SK-N-SH (cell line): ENCODE measurements at regions not wholly inside any gene's neighbourhood (a gene's known extent, or its start where the extent isn't known, plus 50 kb on each side); places are given as distances from the start of the nearest gene placed in this dataset.

Experiments used
- EP300 ChIP-seq, 2 experiments: IDR thresholded peaks; 2 replicates each; pipeline versions ENCODE4 v1.4.0 to v1.6.1; 2012; ENCODE audit warnings: borderline replicate concordance in 1 of 2, low read depth in 1 of 2, low read length in 1 of 2
- EZH2phosphoT487 ChIP-seq: fragments of 200-600 bp; sonication (generic); IDR thresholded peaks from 2 replicates; pipeline ENCODE4 v1.6.1; 2017; ENCODE audit warnings: low read depth, mixed run types, mild to moderate bottlenecking, antibody characterized with exemption, moderate library complexity, borderline replicate concordance
- RFX5 ChIP-seq: IDR thresholded peaks from 2 replicates; pipeline ENCODE4 v1.6.1; 2012; ENCODE audit warnings: mild to moderate bottlenecking, improper control_type of control experiment, low read length
- TCF12 ChIP-seq: IDR thresholded peaks from 2 replicates; pipeline ENCODE4 v1.4.0; 2012
- TF ChIP-seq, protein P1 (sequence below): fragments of 200-600 bp; sonication (generic); IDR thresholded peaks from 2 replicates; pipeline ENCODE4 v1.6.1; 2017; ENCODE audit warnings: antibody characterized with exemption, mild to moderate bottlenecking, moderate library complexity

DNA sequence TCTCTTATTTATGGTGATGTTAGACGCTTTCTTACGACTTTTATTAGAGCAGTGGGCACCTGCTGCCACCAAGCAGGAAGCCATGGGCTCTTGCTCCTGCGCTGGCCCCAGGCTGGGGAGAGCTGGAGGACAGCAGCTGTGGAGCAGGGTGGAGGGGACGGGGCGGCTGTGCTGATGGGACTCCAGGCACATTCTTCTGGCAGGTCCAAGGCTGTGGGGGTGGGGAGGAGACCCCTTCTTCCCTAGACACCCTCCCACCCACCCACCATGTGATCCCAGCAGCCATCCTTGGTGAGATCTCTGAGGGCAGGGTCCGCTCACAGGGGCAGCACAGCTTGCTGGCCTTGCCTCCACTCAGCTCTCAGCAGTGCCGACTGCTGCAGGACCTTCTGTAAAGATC is 192.6 kb upstream of the IRX4 start:
- TF ChIP-seq, protein P1, sequence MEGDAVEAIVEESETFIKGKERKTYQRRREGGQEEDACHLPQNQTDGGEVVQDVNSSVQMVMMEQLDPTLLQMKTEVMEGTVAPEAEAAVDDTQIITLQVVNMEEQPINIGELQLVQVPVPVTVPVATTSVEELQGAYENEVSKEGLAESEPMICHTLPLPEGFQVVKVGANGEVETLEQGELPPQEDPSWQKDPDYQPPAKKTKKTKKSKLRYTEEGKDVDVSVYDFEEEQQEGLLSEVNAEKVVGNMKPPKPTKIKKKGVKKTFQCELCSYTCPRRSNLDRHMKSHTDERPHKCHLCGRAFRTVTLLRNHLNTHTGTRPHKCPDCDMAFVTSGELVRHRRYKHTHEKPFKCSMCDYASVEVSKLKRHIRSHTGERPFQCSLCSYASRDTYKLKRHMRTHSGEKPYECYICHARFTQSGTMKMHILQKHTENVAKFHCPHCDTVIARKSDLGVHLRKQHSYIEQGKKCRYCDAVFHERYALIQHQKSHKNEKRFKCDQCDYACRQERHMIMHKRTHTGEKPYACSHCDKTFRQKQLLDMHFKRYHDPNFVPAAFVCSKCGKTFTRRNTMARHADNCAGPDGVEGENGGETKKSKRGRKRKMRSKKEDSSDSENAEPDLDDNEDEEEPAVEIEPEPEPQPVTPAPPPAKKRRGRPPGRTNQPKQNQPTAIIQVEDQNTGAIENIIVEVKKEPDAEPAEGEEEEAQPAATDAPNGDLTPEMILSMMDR: no peak
- TF ChIP-seq EP300 (IDR thresholded peaks at IDR 0.05; ENCODE audit: borderline replicate concordance in 1 of 2, low read depth in 1 of 2, low read length in 1 of 2): no peak
- TF ChIP-seq RFX5: no peak
- no peak for TF ChIP-seq EZH2phosphoT487
- no peak for TF ChIP-seq TCF12
